ENCODE measurements at regions not wholly inside any gene's neighbourhood (a gene's known extent, or its start where the extent isn't known, plus 50 kb on each side); places are given as distances from the start of the nearest gene placed in this dataset.

DNA sequence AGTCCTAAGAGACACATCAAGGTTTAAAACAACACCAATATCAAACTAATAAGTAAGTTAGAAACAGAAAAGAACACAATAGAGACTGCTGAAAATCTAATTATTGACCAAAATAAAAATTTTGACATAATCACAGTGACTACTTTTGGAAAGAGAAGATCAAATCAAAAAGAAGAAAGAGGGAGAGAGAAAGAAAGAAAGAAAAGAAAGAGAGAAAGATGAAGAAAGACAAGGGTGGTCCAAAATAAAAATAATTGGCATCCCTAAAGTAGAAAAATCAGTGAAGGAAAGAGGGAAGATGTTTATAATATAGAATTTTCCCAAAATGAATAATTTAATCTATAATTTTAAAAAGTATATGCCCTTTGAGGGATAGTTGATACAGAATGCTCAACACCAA, 118.8 kb upstream of the VIPR2 start:
- TF ChIP-seq, protein P1, sequence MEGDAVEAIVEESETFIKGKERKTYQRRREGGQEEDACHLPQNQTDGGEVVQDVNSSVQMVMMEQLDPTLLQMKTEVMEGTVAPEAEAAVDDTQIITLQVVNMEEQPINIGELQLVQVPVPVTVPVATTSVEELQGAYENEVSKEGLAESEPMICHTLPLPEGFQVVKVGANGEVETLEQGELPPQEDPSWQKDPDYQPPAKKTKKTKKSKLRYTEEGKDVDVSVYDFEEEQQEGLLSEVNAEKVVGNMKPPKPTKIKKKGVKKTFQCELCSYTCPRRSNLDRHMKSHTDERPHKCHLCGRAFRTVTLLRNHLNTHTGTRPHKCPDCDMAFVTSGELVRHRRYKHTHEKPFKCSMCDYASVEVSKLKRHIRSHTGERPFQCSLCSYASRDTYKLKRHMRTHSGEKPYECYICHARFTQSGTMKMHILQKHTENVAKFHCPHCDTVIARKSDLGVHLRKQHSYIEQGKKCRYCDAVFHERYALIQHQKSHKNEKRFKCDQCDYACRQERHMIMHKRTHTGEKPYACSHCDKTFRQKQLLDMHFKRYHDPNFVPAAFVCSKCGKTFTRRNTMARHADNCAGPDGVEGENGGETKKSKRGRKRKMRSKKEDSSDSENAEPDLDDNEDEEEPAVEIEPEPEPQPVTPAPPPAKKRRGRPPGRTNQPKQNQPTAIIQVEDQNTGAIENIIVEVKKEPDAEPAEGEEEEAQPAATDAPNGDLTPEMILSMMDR (IDR thresholded peaks at IDR 0.05; ENCODE audit: low read depth, low read length, poor library complexity, severe bottlenecking): no peak
- TF ChIP-seq EZH2phosphoT487 (IDR thresholded peaks at IDR 0.05; ENCODE audit: borderline replicate concordance, low read length): no peak

All from DOHH2 (cell line).